ENCODE measurements at regions not wholly inside any gene's neighbourhood (a gene's known extent, or its start where the extent isn't known, plus 50 kb on each side); places are given as distances from the start of the nearest gene placed in this dataset.

DNA sequence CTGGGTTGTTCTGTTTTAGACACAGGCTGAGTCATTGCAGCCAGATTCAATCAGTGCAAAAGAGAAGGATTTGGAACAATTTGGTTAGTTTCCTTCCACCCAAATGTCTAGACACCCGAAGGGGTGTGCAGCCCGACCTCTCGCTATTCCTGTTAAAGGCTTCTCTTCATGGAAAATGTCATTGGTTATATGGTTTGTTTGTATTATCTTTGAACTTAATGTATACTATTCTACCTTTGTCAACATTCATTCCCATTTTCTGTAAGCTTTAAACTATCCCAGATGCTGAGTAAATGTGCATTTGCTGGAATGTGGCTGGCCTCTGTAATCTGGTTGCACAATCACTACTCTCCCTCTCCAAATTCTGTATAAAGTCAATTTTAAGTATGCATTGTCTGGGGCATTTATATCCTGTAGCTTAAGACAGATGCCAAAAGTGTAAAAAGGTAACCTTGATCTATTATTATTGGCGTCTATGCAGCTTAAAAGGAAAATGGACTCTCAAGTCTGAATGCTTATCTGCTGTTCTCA lies 80.4 kb upstream of the RND3 start:
- no peak for DNase-seq

DNA sequence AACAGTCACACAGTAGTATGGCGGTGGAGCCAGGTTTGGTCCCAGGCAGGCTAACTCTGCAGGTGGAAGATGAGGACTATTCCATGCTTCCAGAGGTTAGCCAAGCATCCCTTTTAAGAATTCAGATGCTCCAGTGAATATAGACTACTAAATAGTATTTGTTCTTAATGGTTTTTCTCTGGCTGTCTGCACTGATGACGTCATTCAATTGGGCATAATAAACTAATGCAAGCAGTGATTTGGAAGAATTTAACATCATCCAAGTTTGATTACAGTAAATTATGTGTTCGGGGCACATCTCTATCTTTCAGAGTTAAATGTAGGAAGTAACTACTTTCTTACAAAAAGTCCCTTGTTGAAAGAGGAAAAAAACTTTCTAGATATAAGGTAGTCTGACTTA lies 78.8 kb upstream of the RND3 start:
- no peak for DNase-seq

DNA sequence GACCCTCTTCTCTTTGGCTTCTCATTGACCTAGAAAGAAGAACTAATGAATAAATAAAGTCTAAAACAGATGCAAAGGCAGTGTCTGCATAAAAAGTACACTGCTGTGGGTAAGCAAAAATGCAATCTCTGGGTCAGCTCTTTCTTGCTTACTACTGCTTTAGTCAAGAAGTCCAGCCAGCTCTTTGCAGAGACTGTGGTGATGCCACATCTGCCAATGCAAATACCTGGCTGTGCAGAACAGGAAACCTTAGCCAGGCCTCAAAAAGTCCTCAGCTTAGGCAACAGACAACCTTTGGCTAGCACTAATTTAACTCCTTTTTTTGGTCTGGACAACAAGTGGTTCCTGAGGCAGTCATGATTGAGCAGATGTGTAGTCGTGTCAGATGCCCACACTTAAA lies 73.6 kb upstream of the RND3 start:
- DNase-seq: no peak

DNA sequence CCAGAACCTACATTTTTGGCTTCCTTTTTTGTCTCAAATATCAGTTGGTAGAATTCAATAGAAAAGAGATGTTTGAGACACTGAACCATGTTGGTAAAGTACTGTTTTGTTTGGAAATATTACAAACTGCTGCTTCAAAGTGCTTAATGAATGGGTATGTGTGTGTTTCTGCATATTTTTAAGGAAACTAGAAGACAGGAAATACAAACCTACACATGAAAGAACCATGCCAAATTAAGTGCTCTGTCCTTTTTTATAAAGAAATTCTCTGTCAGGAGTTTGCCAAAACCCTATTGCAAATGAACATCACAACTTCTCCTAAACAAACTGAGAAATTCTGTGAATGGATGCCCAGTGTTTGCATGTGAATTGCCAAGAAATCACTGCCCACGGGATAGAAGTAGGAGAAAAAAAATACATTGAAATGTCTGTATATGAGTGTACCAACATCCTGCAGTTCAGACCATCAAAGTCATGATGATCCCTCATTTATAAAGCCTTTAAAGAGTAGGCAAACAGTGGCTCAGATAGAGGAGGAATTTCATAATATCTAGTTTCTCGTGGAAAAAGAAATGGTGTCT lies 69.6 kb upstream of the RND3 start:
- DNase-seq: no peak

DNA sequence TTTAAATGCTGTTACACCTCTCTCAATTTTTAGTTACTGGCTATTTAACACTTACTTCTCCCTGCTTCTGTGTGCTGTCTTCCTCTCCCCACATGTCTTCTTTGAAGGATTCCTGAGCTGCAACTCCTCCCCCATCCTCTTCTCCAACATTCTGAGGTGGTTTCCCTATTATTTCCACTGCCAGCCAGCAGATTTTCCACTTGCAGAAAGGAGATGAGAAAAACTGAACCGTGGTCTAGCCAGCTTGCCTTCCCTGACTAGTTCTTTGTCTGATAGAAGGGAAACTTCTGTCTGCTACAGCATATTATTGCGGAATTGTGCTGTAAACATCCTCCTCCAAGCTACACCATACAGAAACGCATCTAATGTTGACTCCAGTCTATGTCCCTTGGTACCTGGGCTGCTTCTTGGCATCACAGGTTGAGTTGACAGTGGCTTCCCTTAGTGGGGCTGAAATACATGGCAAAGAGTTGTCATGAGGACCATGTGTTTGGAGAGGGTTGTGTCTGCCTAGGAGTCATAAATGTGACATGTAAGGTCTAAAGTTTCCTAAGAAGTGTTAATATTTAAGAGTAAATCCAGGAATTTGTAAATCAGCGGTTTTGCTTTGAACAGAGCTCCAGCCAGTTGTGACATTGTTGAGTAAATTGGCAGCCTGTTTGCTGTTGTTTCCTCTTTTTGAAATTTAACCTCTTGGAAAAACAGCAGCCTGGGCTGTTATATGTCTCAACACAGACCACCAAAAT lies 68.3 kb upstream of the RND3 start:
- no peak for DNase-seq

DNA sequence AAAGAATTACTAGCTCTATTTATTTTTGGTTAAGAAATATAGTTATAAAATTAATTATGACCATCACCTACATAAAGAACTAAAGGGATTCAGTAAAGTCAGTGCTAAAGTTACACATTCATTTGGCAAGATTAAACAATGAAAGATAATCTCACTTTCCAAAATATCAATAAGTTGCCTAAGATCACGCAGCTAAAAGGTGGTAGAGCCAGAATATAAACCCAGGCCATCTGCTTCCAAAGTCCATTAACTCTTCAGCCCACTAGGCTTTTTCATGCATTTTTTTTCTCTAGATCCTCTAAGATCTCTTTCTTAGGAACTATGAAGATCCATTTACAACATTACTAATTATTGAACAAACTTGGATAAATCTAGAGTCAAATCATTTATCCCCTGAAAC lies 66.6 kb upstream of the RND3 start:
- DNase-seq: no peak

DNA sequence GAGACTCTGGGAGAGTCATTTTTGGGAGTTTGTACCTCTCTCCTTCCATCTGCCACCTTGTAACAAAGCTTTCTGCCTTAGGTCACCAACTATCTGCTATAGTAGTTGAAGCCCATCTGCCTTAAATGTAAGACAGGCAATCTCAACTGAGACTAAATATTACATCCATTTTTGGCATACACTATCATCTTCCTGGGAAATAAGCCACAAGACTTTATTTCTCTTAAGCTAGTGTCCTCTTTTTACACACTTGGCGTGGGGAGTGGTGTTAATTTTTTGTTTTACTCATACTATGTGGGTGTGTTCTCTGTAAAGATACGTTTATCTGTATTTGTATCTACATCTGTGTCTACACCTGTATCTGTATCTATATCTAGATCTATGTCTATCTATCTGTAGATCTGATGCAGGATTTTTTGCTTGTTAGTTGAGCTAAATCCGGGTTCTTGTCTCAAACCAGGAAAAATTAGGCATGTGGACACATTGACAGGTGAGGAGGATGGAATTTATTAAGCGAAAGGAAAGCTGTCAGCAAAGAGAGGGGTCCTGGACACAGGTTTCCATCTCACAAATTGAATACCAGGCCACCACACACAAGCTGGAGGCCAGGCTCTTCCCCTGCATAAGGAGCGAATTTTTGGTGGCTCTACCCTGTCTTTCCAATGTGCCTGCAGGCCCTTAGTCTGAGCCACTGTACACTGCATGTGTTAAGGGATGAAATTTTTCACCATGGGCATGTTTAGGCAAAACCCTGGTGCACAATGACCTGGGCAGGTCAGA lies 64.8 kb upstream of the RND3 start:
- no peak for DNase-seq

DNA sequence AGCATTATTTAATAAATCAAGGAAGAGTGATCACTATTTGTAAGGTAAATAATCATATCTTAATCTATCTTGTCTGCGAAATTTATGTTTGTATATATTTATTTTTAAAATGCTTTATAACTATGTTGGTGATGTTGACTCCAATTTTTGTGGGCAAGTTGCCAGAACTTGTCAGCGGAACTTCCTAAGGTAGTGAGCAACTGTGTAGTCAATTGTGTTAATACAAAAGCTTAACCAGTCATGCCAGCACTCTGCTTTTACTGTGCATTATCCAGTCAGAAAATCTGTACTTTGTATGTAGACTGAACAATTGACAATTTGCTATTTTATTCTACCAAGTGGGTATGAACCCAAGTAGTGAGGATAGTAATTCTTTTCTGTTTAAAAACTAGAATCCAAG lies 61.9 kb upstream of the RND3 start:
- DNase-seq: no peak

DNA sequence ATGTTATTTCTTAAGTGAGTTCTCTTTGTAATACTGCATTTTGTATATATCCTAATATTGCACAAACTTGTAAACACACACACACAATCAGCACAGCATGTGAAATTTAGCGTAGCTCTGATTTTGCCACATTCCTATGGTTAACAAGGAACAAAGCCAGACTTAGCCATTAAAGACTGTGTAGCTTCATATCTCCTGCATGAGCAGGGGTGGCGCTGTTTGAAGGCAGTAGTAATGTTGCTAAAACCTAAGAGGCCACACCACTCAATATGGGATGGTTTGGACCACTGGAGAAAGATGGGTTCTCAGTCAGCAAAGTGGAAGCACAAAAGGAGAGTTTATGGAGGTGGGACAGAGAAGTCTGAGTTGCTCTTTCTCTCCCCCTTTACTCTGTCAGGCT lies 61.1 kb upstream of the RND3 start:
- no peak for DNase-seq

DNA sequence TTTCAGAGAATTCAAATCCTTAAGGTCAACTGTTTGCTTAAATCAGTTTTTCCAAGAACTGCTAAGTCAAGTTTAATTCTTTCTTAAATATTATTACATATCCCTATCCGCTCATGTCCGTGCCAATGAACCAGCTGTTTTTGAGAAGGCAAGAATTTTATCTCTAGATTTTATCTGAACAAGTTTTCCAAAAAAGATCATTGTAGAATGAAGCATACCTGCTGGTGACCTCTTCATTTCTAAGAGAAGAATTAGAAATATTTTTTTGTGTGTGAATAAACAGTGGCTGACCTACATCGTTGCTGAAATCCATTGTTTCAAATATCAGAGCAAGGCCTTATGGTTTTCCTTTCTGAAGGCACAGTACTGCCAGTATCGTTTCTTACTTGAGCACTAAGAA lies 58.4 kb upstream of the RND3 start:
- DNase-seq: no peak

DNA sequence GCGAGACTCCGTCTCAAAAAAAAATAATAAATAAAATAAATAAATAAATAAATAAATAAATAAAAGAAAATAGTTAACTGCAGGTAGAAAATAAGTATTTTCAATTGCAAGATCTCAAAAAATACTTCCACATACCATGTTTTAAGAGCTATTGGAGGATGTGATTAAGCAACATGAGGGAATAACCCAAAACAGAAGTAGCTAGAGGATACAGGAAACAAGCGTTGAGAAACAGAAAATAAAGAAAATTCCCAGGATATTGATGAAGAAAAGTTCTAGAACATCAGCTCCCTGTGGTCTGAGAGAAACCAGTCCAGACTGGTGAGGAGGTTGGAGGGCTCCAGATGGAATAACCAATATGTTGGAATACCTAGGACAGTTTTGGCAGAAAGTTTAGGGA lies 57.3 kb upstream of the RND3 start:
- DNase-seq: no peak

DNA sequence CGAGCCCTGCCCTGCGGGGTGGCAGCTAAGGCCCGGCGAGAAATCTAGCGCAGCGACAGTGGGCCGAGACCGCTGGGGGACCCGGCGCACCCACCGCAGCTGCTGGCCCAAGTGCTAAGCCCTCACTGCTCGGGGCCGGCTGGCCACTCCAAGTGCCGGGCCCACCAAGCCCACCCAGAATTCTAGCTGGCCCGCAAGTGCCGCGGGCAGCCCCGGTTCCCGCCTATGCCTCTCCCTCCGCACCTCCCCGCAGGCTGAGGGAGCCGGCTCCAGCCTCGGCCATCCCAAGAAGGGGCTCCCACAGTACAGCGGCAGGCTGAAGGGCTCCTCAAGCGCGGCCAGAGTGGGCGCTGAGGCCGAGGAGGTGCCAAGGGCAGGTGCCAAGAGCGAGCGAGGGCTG lies 55.2 kb upstream of the RND3 start:
- DNase-seq: no peak

DNA sequence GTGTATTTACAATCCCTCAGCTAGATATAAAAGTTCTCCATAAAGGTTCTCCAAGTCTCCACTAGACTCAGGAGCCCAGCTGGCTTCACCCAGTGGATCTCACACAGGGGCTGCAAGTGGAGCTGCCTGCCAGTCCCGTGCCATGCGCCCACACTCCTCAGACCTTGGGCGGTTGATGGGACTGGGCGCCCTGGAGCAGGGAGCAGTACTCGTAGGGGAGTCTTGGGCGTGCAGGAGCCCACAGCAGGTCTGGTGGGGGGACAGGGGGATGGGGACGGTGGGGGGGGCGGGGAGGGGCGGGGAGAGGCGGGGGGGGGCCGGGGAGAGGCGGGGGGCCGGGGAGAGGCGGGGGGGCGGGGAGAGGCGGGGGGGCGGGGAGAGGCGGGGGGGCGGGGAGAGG lies 54.7 kb upstream of the RND3 start:
- DNase-seq: no peak

DNA sequence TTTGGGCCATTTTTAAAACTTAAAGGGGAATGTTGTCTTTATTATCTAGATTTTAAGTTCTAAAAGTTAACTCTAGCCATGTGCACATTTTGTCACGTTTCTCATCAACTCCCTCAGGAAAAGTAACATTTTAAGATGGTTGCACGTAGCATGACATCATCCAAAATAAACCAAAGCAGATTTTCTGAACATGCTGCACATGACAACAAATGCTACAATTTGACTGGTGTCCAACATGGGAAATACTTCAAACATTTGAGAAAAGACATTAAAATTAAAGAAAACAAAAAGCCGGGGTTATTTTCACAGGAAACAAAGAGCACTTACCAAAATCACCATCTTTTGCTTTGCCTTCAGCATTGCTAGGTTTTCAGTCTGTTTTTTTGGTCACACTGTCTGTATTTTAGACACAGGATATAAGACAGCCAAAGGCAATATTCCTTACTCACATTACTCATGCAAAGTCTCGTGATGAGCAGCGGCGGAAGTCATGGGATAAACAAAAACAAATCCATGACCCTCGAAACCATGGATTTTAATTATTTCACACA lies 51.3 kb upstream of the RND3 start:
- no peak for DNase-seq
